Spinal cord (tissue), 9 donors: ENCODE measurements at regions not wholly inside any gene's neighbourhood (a gene's known extent, or its start where the extent isn't known, plus 50 kb on each side); places are given as distances from the start of the nearest gene placed in this dataset.
"Not testable (repeated sequence)": the region's sequence is repeated elsewhere in the genome, so short reads cannot be mapped to it uniquely, and the experiment has no call there.

Experiments used
- DNase-seq, 6 donors: peaks; one replicate each; pipeline versions ENCODE4 v3.0.0 to v3.0.0-alpha.2; 2013 to 2015; ENCODE audit warnings: low spot score in 6 of 6, low read depth in 4 of 6
- H3K27ac ChIP-seq: one replicate; pipeline ENCODE4 v1.5.1; 2013; ENCODE audit warnings: low read depth, low read length, control low read depth
- H3K27me3 ChIP-seq: one replicate; pipeline ENCODE4 v1.6.1; 2013; ENCODE audit warnings: low read length; ENCODE audit not compliant: control insufficient read depth, insufficient read depth
- H3K36me3 ChIP-seq: one replicate; pipeline ENCODE4 v1.6.1; 2013; ENCODE audit warnings: low read length; ENCODE audit not compliant: control insufficient read depth, insufficient read depth
- H3K4me1 ChIP-seq: one replicate; pipeline ENCODE4 v1.6.1; 2013; ENCODE audit warnings: low read length; ENCODE audit not compliant: control insufficient read depth, insufficient read depth
- H3K4me3 ChIP-seq: one replicate; pipeline ENCODE4 v1.5.1; 2013; ENCODE audit warnings: low read depth, low read length, control low read depth
- H3K9me3 ChIP-seq: one replicate; pipeline ENCODE4 v1.6.1; 2013; ENCODE audit warnings: low read length; ENCODE audit not compliant: control insufficient read depth, insufficient read depth
- WGBS: methylation state at CpG from one replicate; pipeline ENCODE4 v1.1.5; 2013; ENCODE audit warnings: missing lambda C conversion rate; ENCODE audit not compliant: insufficient coverage; 5-methylcytosine and 5-hydroxymethylcytosine counted together
- donor health status: healthy.

DNA sequence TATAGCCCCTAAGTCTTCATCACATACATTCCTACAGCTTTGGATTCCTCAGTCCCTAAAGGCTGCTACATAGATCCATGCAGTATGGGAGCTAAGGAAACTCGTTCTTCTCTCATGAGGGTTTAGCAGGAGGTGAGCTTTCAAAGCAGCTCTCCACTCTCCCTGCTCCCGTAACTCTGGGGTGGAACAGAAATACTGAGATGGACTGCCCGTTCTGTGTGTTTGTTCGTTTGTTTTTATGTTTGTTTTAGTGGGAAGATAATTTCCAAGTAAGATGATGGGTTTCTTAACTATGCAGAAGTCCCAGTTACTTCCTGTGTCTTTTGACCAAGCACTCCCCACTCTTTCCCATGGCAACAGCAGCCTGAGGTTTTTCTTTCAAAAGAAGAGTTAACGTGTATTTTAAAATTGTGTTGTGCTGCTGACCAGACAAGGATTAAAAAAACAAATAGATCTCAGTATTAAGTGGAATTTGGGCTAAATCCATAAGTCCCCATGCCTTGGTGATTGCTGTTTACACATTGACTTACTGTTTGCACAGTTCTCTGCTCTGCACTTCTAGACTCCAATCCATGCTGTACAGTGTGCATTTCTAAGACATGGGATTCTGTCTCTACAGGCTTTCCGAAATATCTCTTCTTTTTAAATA is 156.4 kb upstream of the SH3BP4 start:
- WGBS, result 67% methylated on average over 1 of the region's 6 CpGs
- peaks cover 46% of the 10 kb centered on the region for H3K4me1 ChIP-seq
- H3K4me3 ChIP-seq, result no peak overlapping the region
- H3K27ac ChIP-seq, result no peak overlapping the region
- H3K9me3 ChIP-seq, result no peaks in the 10 kb centered on the region
- no peaks in the 10 kb centered on the region for H3K27me3 ChIP-seq
- no peaks in the 10 kb centered on the region for H3K36me3 ChIP-seq
- peak in 1 of 6 donors; percentile 60 for DNase-seq

DNA sequence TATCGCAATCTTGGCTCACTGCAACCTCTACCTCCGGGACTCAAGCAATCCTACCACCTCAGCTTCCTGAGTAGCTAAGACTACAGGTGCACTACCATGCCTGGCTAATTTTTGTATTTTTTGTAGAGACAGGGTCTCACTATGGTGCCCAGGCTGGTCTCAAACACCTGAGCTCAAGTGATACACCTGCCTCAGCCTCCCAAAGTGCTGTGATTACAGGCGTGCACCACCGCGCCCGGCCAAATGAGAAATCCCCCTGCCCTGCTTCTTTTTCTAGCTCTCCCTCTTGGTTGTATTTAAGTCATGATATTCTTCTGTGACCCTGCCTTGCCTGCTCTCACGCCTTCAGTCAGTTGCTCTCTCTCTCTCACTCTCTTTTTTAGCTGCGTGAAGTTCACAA is 157.0 kb upstream of the SH3BP4 start:
- Histone ChIP-seq H3K4me1 (peaks cover 51% of the 10 kb centered on the region), H3K9me3 (no peaks in the 10 kb centered on the region), H3K27me3 (no peaks in the 10 kb centered on the region), H3K27ac (no peak overlapping the region), H3K36me3 (no peaks in the 10 kb centered on the region), H3K4me3 (no peak overlapping the region)
- no peak for DNase-seq
- 100% methylated on average over 1 of the region's 8 CpGs for WGBS

DNA sequence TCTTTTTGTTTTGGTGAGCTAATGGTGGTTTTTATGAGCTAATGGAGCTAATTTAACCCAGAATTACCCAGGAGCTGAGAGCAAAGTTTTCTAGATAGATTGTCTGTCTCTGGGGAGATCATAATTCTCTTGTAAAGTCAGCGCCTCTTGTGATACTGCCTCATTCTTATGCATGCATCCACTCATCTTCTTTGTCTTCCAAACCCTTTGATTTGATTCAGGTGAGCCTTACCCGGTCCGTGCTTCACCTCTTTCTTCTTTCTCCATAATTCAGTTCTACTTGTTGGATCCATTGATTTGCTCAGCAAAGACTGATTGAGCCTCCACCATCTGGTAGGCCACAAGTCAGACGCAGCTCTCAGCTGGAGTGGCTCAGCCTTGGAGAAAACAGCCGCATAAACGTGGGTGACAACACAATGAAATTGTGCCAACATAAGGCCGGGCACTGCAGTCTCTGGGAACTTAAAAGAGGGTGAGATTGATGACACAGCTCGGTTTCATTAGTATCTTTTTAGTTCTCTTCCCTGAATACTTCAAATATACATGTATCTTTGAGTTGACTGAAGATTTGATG is 158.5 kb upstream of the SH3BP4 start:
- peaks cover 62% of the 10 kb centered on the region for H3K4me1 ChIP-seq
- peak in 1 of 6 donors; percentile 63 for DNase-seq
- WGBS, result 33% methylated on average over 4 of the region's 8 CpGs

DNA sequence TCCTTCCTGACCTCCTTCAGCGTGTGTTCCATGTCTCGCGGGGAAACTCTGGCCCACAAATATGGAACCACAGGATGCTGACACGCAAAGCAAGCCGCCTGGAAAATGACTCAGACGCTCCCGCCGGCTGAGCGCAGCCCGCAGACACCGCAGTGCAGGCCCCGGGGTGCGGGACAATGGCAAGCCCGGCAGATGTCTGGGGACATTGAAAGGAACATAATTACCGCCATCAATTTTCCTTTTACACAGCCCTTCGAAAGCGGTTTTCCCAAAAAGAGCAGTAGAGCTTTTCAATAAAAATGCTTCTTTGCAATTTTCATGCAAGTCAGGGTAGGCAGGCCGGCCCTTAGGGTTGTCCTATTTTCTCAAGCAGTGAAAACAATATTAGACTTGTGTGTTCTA is 159.2 kb upstream of the SH3BP4 start:
- Histone ChIP-seq H3K9me3 (no peaks in the 10 kb centered on the region), H3K4me3 (no peak overlapping the region), H3K27ac (peak overlapping the region; percentile 30), H3K4me1 (peaks cover 60% of the 10 kb centered on the region), H3K27me3 (no peaks in the 10 kb centered on the region), H3K36me3 (no peaks in the 10 kb centered on the region)
- peak in 3 of 6 donors; percentile 54 to 91 (median 82) for DNase-seq
- 4% methylated on average over 18 of the region's 18 CpGs for WGBS

More for the DNA sequence above, 158.5 kb upstream of the SH3BP4 start:
- no peaks in the 10 kb centered on the region for H3K36me3 ChIP-seq
- no peak overlapping the region for H3K4me3 ChIP-seq
- no peaks in the 10 kb centered on the region for H3K27me3 ChIP-seq
- no peaks in the 10 kb centered on the region for H3K9me3 ChIP-seq
- H3K27ac ChIP-seq, result no peak overlapping the region

DNA sequence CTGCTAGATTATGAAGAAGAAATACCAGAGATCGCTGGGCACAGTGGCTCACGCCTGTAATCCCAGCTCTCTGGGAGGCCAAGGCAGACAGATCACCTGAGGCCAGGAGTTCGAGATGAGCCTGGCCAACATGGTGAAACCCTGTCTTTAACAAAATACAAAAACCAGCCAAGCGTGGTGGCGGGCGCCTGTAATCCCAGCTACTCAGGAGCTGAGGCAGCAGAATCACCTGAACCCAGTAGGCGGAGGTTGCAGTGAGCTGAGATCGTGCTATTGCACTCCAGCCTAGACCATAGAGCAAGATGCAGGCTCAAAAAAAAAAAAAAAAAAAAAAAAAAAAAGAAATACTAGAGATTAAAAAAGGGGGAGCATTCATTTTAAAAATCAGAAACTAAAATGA is 159.7 kb upstream of the SH3BP4 start:
- WGBS, result no CpG with 5 or more reads among the region's 8 CpGs
- H3K36me3 ChIP-seq, DNase-seq, H3K27me3 ChIP-seq, H3K27ac ChIP-seq, H3K4me3 ChIP-seq, H3K9me3 ChIP-seq: not testable (repeated sequence)
- H3K4me1 ChIP-seq, result peaks cover 58% of the 10 kb centered on the region

DNA sequence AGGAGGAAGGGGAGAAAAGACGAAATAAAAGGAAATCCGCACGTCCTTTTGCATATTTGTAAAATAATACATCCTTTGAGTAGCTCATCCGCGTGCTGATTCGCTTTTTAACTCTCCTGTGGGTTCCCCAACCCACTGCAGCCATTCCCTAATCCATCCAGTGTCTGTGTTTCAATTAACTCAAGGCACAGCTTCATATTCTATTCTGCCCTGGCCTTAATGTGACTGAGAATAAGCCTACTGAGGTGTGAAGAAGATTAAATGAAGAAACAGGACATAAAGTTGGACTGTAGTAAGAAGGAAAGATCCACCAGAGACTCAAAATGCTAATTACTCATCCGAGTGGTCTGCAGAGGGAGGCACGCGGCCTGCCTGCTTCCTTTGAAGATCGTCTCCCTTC is 161.4 kb upstream of the SH3BP4 start:
- H3K9me3 ChIP-seq, result no peaks in the 10 kb centered on the region
- H3K36me3 ChIP-seq, result no peaks in the 10 kb centered on the region
- no peaks in the 10 kb centered on the region for H3K27me3 ChIP-seq
- no peak overlapping the region for H3K4me3 ChIP-seq
- peak in 1 of 6 donors; percentile 81 for DNase-seq
- no CpG with 5 or more reads among the region's 10 CpGs for WGBS
- H3K4me1 ChIP-seq, result peaks cover 50% of the 10 kb centered on the region
- no peak overlapping the region for H3K27ac ChIP-seq

DNA sequence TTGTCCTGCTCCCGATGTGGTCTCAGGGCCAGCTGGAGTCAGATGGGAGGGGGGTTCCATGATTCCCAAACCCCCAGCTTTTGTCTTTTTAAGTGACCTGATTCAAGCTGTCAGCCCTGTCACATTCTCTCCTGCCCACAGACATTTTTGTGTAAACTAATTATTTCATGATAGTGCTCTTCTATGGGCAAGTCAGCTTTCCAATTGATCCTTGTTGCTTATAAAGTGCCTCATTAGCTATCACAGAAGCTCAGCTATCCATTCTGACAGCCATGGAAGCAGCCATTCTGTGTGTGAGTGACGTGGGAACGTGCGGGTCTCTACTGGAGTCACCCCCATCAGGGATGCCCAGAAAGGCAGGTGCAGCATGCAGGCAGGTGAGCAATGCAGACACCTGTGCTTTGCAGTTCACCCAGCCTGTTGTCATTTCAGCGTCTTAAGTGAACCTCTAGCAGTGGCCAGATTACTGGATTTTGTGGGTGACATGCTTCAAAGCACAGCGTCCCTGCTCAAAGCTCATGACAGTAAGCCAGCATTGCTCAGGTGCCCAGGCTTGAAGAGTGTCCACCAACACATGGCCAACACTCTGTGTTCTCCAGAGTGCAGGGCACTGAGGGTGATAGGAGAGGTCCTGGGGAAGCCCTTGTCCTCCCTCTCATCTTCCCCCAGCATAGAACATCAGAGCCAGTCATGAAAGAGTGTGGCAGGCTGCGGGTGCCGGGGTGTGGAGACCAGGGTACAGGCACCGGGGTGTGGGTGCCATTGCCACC is 162.1 kb upstream of the SH3BP4 start:
- Histone ChIP-seq H3K27me3 (no peaks in the 10 kb centered on the region), H3K9me3 (no peaks in the 10 kb centered on the region), H3K27ac (no peak overlapping the region), H3K4me1 (peaks cover 46% of the 10 kb centered on the region), H3K36me3 (no peaks in the 10 kb centered on the region), H3K4me3 (no peak overlapping the region)
- peak in 1 of 6 donors; percentile 69 for DNase-seq
- WGBS, result 82% methylated on average over 6 of the region's 9 CpGs

DNA sequence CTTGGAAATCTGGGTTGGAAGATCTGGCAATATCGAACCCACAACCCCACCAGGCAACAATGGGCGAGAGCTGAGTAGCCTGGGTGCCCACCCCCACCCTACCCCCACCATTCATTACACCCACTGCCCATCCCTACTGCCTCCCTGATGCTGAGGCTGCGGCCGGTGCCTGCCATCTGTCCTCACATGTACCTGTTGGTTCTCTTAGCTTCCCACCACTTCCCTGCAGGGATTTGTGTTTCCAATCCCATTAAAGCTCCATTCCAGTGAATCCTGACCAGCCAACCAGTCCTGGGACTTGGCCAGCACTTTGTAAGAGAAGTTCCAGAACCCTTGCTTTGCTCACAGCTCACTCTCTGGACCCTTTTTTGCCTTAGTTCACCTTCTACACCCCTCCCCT is 163.0 kb upstream of the SH3BP4 start:
- 100% methylated on average over 4 of the region's 4 CpGs for WGBS
- Histone ChIP-seq H3K4me1 (peaks cover 45% of the 10 kb centered on the region), H3K4me3 (no peak overlapping the region), H3K27ac (no peak overlapping the region), H3K27me3 (no peaks in the 10 kb centered on the region), H3K36me3 (no peaks in the 10 kb centered on the region), H3K9me3 (no peaks in the 10 kb centered on the region)
- peak in 1 of 6 donors; percentile 6 for DNase-seq

DNA sequence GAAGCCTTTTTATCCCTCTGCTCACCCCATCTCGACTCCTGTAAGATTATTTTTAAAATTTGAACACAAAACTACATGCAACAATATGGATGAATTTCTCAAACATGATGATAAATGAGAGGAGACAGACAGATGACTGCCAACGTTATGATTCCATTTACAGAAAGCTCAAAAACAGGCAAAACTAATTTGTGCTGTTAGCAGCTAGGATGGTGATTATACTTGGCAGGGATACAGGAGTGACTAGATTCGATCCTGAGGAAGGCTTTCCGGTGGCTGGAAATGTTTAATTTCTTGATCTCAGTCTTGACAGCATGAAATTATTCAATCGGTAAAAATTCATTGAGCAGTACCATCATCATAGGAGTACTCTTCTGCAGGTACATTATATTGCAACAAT is 163.4 kb upstream of the SH3BP4 start:
- Histone ChIP-seq H3K9me3 (no peaks in the 10 kb centered on the region), H3K27ac (no peak overlapping the region), H3K27me3 (no peaks in the 10 kb centered on the region), H3K36me3 (no peaks in the 10 kb centered on the region), H3K4me1 (peaks cover 42% of the 10 kb centered on the region), H3K4me3 (no peak overlapping the region)
- WGBS, result 40% methylated on average over 1 of the region's 5 CpGs
- peak in 2 of 6 donors; percentile 47 to 54 for DNase-seq
